ENCODE measurements at regions not wholly inside any gene's neighbourhood (a gene's known extent, or its start where the extent isn't known, plus 50 kb on each side); places are given as distances from the start of the nearest gene placed in this dataset.
"Not testable (repeated sequence)": the region's sequence is repeated elsewhere in the genome, so short reads cannot be mapped to it uniquely, and the experiment has no call there.

- DNase-seq, result no peak
Observed at GRCh38 chr3:101946906-101947305, 97.6 kb downstream of the NFKBIZ start.

- no peak for DNase-seq
Observed at GRCh38 chr3:101950510-101950909, 101.2 kb downstream of the NFKBIZ start.

- no peak for DNase-seq
Observed at GRCh38 chr3:101950985-101951733, 101.8 kb downstream of the NFKBIZ start.

- no peak for DNase-seq
Observed at GRCh38 chr3:101954361-101954760, 105.0 kb downstream of the NFKBIZ start.

- no peak for DNase-seq
Observed at GRCh38 chr3:101954936-101955335, 105.6 kb downstream of the NFKBIZ start.

- no peak for DNase-seq
Observed at GRCh38 chr3:101962055-101962454, 112.7 kb downstream of the NFKBIZ start.

- DNase-seq, result peak in 1 of 58 donors; percentile 8
Observed at GRCh38 chr3:101963902-101964362, 114.6 kb downstream of the NFKBIZ start.

- no peak for DNase-seq
Observed at GRCh38 chr3:101964861-101965260, 115.5 kb downstream of the NFKBIZ start.

GRCh38 chr3:101966226-101966625 is 116.9 kb downstream of the NFKBIZ start:
- DNase-seq, result no peak

- no peak for DNase-seq
Observed at GRCh38 chr3:101970212-101970611, 120.9 kb downstream of the NFKBIZ start.

GRCh38 chr3:101970905-101971304 is 121.6 kb downstream of the NFKBIZ start:
- no peak for DNase-seq

- DNase-seq, result no peak
Observed at GRCh38 chr3:101972430-101973162, 123.3 kb downstream of the NFKBIZ start.

- no peak for DNase-seq
Observed at GRCh38 chr3:101973163-101973505, 123.8 kb downstream of the NFKBIZ start.

GRCh38 chr3:101975415-101975814 is 126.1 kb downstream of the NFKBIZ start:
- not testable (repeated sequence) for DNase-seq

- DNase-seq, result no peak
Observed at GRCh38 chr3:101976473-101976872, 127.2 kb downstream of the NFKBIZ start.

- no peak for DNase-seq
Observed at GRCh38 chr3:101978348-101978747, 129.0 kb downstream of the NFKBIZ start.

GRCh38 chr3:101979033-101979432 is 129.7 kb downstream of the NFKBIZ start:
- no peak for DNase-seq

- DNase-seq, result no peak
Observed at GRCh38 chr3:101984356-101984755, 135.0 kb downstream of the NFKBIZ start.

GRCh38 chr3:101988596-101988995 is 139.3 kb downstream of the NFKBIZ start:
- no peak for DNase-seq

- no peak for DNase-seq
Observed at GRCh38 chr3:101989578-101990200, 140.4 kb downstream of the NFKBIZ start.

- DNase-seq, result peak in 4 of 58 donors; percentile 2 to 31 (median 12)
Observed at GRCh38 chr3:101992863-101993262, 143.5 kb downstream of the NFKBIZ start.

- DNase-seq, result no peak
Observed at GRCh38 chr3:101994386-101994785, 145.1 kb downstream of the NFKBIZ start.
